Ishikawa (cell line): ENCODE measurements at regions not wholly inside any gene's neighbourhood (a gene's known extent, or its start where the extent isn't known, plus 50 kb on each side); places are given as distances from the start of the nearest gene placed in this dataset.

Experiments
- CEBPB ChIP-seq: IDR thresholded peaks from 2 replicates; pipeline ENCODE4 v1.6.1; 2012
- CREB1 ChIP-seq: IDR thresholded peaks from 2 replicates; pipeline ENCODE4 v1.6.1; 2012; ENCODE audit warnings: low read depth
- EP300 ChIP-seq: IDR thresholded peaks from 2 replicates; pipeline ENCODE4 v1.6.1; 2012; ENCODE audit warnings: borderline replicate concordance
- RAD21 ChIP-seq: IDR thresholded peaks from 2 replicates; pipeline ENCODE4 v1.6.1; 2012; ENCODE audit warnings: low read depth
- TEAD4 ChIP-seq: IDR thresholded peaks from 2 replicates; pipeline ENCODE4 v1.6.1; 2012

GRCh38 chr16:55037046-55037445 is 106.4 kb downstream of the IRX5 start:
- TF ChIP-seq EP300 (no peak), CREB1 (no peak), CEBPB (no peak), RAD21 (no peak), TEAD4 (no peak)
